Lower leg skin (tissue), 4 donors: ENCODE measurements at regions not wholly inside any gene's neighbourhood (a gene's known extent, or its start where the extent isn't known, plus 50 kb on each side); places are given as distances from the start of the nearest gene placed in this dataset.

Source experiments
- DNase-seq, 2 donors: peaks; one replicate each; pipeline ENCODE4 v3.0.0-alpha.2; 2019; ENCODE audit warnings: low spot score in 2 of 2
- H3K4me3 ChIP-seq: fragments of 200-600 bp; sonication (generic); 2 replicates; pipeline ENCODE4 v1.5.1; 2017; ENCODE audit warnings: mild to moderate bottlenecking, low read depth; ENCODE audit not compliant: poor library complexity, severe bottlenecking
- CTCF ChIP-seq, 3 donors: fragments of 450-650 bp; IDR thresholded peaks; one replicate each; pipeline ENCODE4 v1.5.1; 2016; ENCODE audit warnings: antibody characterized with exemption in 3 of 3, mild to moderate bottlenecking in 3 of 3, moderate library complexity in 2 of 3
- POLR2A ChIP-seq, 2 donors: fragments of 450-650 bp; IDR thresholded peaks; one replicate each; pipeline ENCODE4 v1.6.1; 2016 to 2017; ENCODE audit warnings: antibody characterized with exemption in 2 of 2, mild to moderate bottlenecking in 1 of 2, moderate library complexity in 1 of 2
- WGBS, 2 donors: methylation state at CpG; one replicate each; pipeline ENCODE4 v1.1.5; 2018; 5-methylcytosine and 5-hydroxymethylcytosine counted together
- intact Hi-C: fragments of 100-400 bp; cut with DNase I; formaldehyde crosslinking; loops from one replicate; pipeline ENCODE4 v1.15.0; 2023; ENCODE audit warnings: low total_unique reads

- 95 to 96% methylated on average over 1 of the region's 1 CpG for WGBS, 2 donors
- DNase-seq, result no peak
- intact Hi-C loops, result no loop called here
- H3K4me3 ChIP-seq, result no peak overlapping the region
- TF ChIP-seq CTCF (IDR thresholded peaks at IDR 0.05) (no peak), POLR2A (IDR thresholded peaks at IDR 0.05) (no peak)
Measured at GRCh38 chr16:87166934-87167333, 150.3 kb downstream of the C16orf95 start.

- no peak for TF ChIP-seq POLR2A (IDR thresholded peaks at IDR 0.05)
- TF ChIP-seq CTCF (IDR thresholded peaks at IDR 0.05), result no peak
- H3K4me3 ChIP-seq, result no peak overlapping the region
- no peak for DNase-seq
- intact Hi-C loops, result no loop called here
- WGBS, 2 donors, result 70 to 81% methylated on average over 14 of the region's 14 CpGs
Measured at GRCh38 chr16:87169509-87169995, 147.6 kb downstream of the C16orf95 start.

- intact Hi-C loops, result no loop called here
- no peak for TF ChIP-seq POLR2A (IDR thresholded peaks at IDR 0.05)
- TF ChIP-seq CTCF (IDR thresholded peaks at IDR 0.05), result no peak
- no peak for DNase-seq
- no peak overlapping the region for H3K4me3 ChIP-seq
- 87 to 91% methylated on average over 5 of the region's 5 CpGs for WGBS, 2 donors
Measured at GRCh38 chr16:87170310-87170709, 146.9 kb downstream of the C16orf95 start.

GRCh38 chr16:87171723-87172122 lies 145.5 kb downstream of the C16orf95 start:
- WGBS, 2 donors, result 94 to 96% methylated on average over 11 of the region's 11 CpGs
- TF ChIP-seq POLR2A (IDR thresholded peaks at IDR 0.05) (no peak), CTCF (IDR thresholded peaks at IDR 0.05) (peak in 1 of 3 donors; percentile 16)
- intact Hi-C loops, result no loop called here
- H3K4me3 ChIP-seq, result no peak overlapping the region
- DNase-seq, result no peak

- H3K4me3 ChIP-seq, result no peak overlapping the region
- WGBS, 2 donors, result 90 to 95% methylated on average over 6 of the region's 6 CpGs
- intact Hi-C loops, result no loop called here
- no peak for DNase-seq
- TF ChIP-seq CTCF (IDR thresholded peaks at IDR 0.05) (no peak), POLR2A (IDR thresholded peaks at IDR 0.05) (no peak)
Measured at GRCh38 chr16:87172632-87173031, 144.6 kb downstream of the C16orf95 start.

- no peak for DNase-seq
- no peak for TF ChIP-seq CTCF (IDR thresholded peaks at IDR 0.05)
- TF ChIP-seq POLR2A (IDR thresholded peaks at IDR 0.05), result no peak
- intact Hi-C loops, result no loop called here
- H3K4me3 ChIP-seq, result no peak overlapping the region
- 61 to 75% methylated on average over 10 of the region's 10 CpGs for WGBS, 2 donors
Measured at GRCh38 chr16:87173294-87173893, 143.8 kb downstream of the C16orf95 start.
